GM19467 (cell line): ENCODE measurements at regions not wholly inside any gene's neighbourhood (a gene's known extent, or its start where the extent isn't known, plus 50 kb on each side); places are given as distances from the start of the nearest gene placed in this dataset.

ENCODE experiments used
- ATAC-seq: cut with Tn5 transposase; IDR thresholded peaks from one replicate; pipeline ENCODE4 v1.9.1; 2021; ENCODE audit warnings: mild to moderate bottlenecking, moderate library complexity; ENCODE audit not compliant: unreplicated experiment

- no peak for ATAC-seq
These were observed 263.4 kb upstream of the NDST4 start for GRCh38 chr4:115376866-115377265.

DNA sequence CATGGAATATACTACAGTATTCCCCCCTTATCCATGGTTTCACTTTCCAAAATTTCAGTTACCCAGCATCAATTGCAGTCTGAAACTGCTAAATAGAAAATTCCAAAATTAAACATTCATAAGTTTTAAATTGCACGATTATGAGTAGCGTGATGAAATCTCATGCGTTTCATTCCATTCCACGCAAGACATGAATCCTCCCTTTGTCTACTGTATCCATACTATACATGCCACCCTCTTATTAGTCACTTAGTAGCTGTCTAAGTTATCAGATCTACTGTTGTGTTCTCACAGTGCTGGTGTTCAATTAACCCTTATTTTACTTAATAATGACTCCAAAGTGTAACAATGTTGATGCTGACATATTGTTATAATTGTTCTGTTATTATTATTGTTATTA lies 261.2 kb upstream of the NDST4 start:
- ATAC-seq, result no peak

DNA sequence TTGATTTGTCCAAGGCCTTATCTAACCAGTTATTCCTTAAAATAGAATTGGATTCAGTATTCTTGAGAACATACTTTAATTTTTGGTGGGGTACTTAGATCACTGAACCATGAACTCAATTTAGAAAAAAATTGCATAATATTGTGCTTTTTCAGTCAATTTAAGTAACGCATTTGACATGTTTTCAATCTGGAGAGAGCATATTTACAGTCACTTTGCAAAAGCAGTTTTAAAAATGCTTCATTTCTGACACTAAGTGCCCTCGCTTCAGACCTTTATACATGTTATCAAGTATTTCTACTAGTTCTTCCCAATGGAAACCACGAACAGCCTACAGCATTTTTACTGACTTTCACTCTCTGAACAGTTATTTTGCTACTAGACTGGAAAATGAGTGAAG lies 257.1 kb upstream of the NDST4 start:
- ATAC-seq, result no peak

GRCh38 chr4:115370012-115370411 lies 256.6 kb upstream of the NDST4 start:
- ATAC-seq, result no peak

DNA sequence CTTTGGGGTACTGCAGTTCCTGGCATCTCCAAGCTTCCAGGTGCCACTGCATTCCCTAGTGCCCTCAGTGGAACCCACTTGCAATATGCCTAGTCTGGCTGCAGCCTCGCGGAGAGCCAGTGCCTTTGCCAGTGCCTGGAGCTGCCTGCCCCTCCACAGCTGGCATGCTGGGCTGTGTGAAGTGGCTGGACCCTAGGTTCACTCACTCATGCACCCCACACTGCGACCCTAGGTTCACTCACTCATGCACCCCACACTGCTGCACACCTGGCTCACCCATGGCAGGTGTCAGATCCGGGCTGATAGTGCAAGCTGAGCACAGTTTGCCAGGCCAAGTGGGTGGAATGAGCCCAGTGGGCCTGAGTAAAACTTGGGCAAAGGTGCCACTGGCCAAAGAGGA lies 253.0 kb upstream of the NDST4 start:
- ATAC-seq, result no peak

GRCh38 chr4:115365185-115365584 lies 251.8 kb upstream of the NDST4 start:
- no peak for ATAC-seq

GRCh38 chr4:115361781-115362180 lies 248.4 kb upstream of the NDST4 start:
- ATAC-seq, result no peak

DNA sequence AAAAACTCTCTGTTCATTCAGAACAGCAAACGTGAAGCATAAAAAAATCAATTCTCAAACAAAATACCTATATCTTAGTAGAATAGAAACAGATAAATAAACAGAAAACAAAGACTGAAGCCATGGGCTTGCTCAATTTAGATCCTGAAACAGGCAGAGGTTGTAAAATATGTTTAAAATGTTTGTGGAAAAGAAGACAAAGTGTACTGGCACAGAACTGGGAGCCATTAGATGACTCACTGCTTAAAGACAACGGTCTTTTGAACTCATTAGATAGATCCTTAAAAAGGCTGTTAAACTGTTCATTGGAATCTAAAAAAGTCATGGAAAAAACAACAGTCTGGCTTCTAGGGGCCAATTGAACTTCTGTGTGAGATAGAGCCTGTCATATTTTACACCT lies 247.0 kb upstream of the NDST4 start:
- ATAC-seq, result no peak

- ATAC-seq, result no peak
These were observed 244.4 kb upstream of the NDST4 start for GRCh38 chr4:115357776-115358175.

DNA sequence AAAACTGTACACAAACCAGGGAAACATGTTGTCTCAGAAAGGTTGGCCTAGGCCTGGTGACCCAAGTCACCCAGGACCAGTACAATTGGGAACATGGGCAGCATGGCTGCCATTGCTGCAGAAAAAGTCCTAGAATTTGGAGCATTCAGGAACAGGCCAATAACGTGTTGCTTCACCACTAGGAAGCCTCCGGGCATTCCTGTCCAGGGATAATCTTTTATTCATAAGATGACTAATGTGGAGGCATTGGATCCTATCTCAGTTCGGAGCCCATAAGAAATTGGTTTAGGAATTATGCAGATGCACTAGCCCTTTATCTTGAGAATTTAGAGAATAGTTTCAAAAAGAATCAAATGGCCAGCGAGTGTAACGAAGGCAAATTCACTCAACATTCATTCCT lies 242.8 kb upstream of the NDST4 start:
- no peak for ATAC-seq

GRCh38 chr4:115355329-115355728 lies 241.9 kb upstream of the NDST4 start:
- no peak for ATAC-seq

GRCh38 chr4:115353370-115353769 lies 239.9 kb upstream of the NDST4 start:
- ATAC-seq, result no peak

DNA sequence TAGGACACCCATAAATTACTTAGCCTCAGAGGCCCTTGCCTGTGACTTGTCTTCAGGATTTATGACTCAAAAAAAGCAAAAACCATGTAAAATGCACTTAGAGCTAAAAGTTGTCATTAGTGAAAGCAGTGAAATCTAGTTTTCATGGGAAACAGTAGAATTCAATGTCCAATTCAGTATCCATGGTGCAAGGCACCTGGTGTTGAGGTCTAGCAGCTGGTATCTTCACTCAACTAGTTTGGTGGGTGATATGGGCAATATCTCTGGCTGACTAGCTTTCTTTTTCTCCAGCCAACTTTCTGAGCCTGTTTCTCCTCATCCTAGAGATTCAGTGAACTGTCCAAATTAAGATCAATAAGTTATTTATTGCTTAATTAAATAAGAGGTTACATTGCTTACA lies 229.8 kb upstream of the NDST4 start:
- ATAC-seq, result no peak

GRCh38 chr4:115334736-115335411 lies 221.5 kb upstream of the NDST4 start:
- ATAC-seq, result peak; percentile 60

DNA sequence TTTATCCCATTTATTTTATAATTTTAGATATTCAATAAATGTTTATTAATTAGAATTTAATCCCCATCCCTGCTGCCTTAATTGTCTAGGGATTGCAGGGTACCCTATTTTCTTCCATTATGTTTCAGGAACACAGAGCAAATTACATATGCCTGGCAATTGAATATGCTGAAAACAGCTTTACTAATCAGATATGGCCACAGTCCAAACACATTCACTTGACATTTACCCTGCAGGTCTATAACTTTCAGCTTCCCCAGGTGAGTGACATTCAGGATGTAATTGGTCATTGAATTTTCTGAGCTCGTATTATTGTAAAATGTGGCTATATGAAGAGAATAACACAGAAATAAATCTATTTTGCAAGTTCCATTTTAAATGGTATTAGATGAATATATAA lies 218.7 kb upstream of the NDST4 start:
- no peak for ATAC-seq

- no peak for ATAC-seq
These were observed 217.8 kb upstream of the NDST4 start for GRCh38 chr4:115331241-115331640.

DNA sequence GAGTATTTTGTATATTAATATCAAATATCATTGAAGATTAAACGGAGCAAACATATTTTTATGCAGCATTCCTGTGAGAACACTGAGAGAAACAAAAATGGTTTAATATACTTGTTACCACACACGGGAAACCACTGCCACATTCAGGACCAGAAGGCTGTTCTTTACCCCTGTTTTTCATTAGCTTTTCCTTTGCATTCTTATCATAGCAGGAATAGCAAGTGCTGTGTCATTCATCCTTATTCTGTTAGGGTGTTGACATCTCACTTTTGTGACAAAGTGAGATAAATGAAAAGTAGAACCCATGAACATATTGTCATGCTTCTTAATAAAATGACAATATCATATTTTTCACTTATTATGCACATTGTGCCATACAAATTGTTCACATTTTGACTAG lies 212.4 kb upstream of the NDST4 start:
- no peak for ATAC-seq

- no peak for ATAC-seq
These were observed 209.8 kb upstream of the NDST4 start for GRCh38 chr4:115323106-115323707.

DNA sequence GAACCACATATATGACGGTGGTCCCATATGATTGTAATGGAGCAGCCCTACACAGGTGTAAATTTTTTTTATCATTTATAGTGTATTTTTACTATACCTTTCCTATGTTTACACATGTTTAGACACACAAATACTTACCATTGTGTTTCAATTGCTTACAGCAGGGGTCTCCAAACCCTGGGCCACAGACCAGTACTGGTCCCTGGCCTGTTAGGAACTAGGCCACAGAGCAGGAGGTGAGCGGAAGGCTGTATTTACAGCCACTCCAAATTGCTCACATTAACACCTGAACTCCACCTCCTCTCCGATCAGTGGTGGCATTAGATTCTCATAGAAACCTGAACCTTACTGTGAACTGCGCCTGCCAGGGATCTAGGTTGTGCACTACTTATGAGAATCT lies 201.8 kb upstream of the NDST4 start:
- no peak for ATAC-seq

GRCh38 chr4:115310641-115311040 lies 197.2 kb upstream of the NDST4 start:
- no peak for ATAC-seq

GRCh38 chr4:115294717-115295116 lies 181.3 kb upstream of the NDST4 start:
- no peak for ATAC-seq

GRCh38 chr4:115293093-115293462 lies 179.7 kb upstream of the NDST4 start:
- no peak for ATAC-seq
